Trophoblast cell (in vitro differentiated cells and primary cell): ENCODE measurements at regions not wholly inside any gene's neighbourhood (a gene's known extent, or its start where the extent isn't known, plus 50 kb on each side); places are given as distances from the start of the nearest gene placed in this dataset.

Experiments
- DNase-seq, 2 donors: peaks; one replicate each; pipeline ENCODE4 v3.0.0-alpha.2; 2016
- H2AFZ ChIP-seq: 2 replicates; pipeline ENCODE4 v1.6.1; 2013; ENCODE audit warnings: low read length, moderate library complexity, mild to moderate bottlenecking; ENCODE audit not compliant: insufficient read depth, poor library complexity
- H2AK5ac ChIP-seq: 2 replicates; pipeline ENCODE4 v1.6.1; 2013; ENCODE audit warnings: mild to moderate bottlenecking, low read length
- H2BK120ac ChIP-seq: 2 replicates; pipeline ENCODE4 v1.6.1; 2013; ENCODE audit warnings: low read length, mild to moderate bottlenecking, moderate library complexity; ENCODE audit not compliant: insufficient read depth, poor library complexity
- H2BK12ac ChIP-seq: 2 replicates; pipeline ENCODE4 v1.6.1; 2013; ENCODE audit warnings: mild to moderate bottlenecking, low read length, moderate library complexity
- H2BK5ac ChIP-seq: 2 replicates; pipeline ENCODE4 v1.6.1; 2013; ENCODE audit warnings: low read length, low read depth, moderate library complexity, mild to moderate bottlenecking; ENCODE audit not compliant: poor library complexity
- H3K14ac ChIP-seq: 2 replicates; pipeline ENCODE4 v1.6.1; 2013; ENCODE audit warnings: mild to moderate bottlenecking, low read length
- H3K18ac ChIP-seq: 2 replicates; pipeline ENCODE4 v1.6.1; 2013; ENCODE audit warnings: mild to moderate bottlenecking, low read length
- H3K23ac ChIP-seq: 2 replicates; pipeline ENCODE4 v1.6.1; 2013; ENCODE audit warnings: low read length
- H3K27ac ChIP-seq: 2 replicates; pipeline ENCODE4 v1.5.1; 2013; ENCODE audit warnings: low read depth, mild to moderate bottlenecking, inconsistent platforms, low read length, moderate library complexity
- H3K27me3 ChIP-seq: 2 replicates; pipeline ENCODE4 v1.6.1; 2013; ENCODE audit warnings: inconsistent platforms, mild to moderate bottlenecking, low read length, moderate library complexity; ENCODE audit not compliant: insufficient read depth
- H3K36me3 ChIP-seq, 2 experiments: 1 replicate in 1 of 2; 2 replicates in 1 of 2; pipeline ENCODE4 v1.6.1; 2013; ENCODE audit warnings: low read length in 2 of 2, mild to moderate bottlenecking in 2 of 2, moderate library complexity in 1 of 2; ENCODE audit not compliant: insufficient read depth in 2 of 2, control insufficient read depth in 1 of 2
- H3K4ac ChIP-seq: 2 replicates; pipeline ENCODE4 v1.6.1; 2013; ENCODE audit warnings: low read depth, mild to moderate bottlenecking, low read length, moderate library complexity
- H3K4me1 ChIP-seq, 2 experiments: 1 replicate in 1 of 2; 2 replicates in 1 of 2; pipeline ENCODE4 v1.6.1; 2013; ENCODE audit warnings: low read length in 2 of 2, mild to moderate bottlenecking in 2 of 2, moderate library complexity in 1 of 2; ENCODE audit not compliant: insufficient read depth in 2 of 2, control insufficient read depth in 1 of 2
- H3K4me2 ChIP-seq: 2 replicates; pipeline ENCODE4 v1.6.1; 2013; ENCODE audit warnings: inconsistent platforms, mild to moderate bottlenecking, low read length, moderate library complexity
- H3K4me3 ChIP-seq: 2 replicates; pipeline ENCODE4 v1.5.1; 2013; ENCODE audit warnings: mild to moderate bottlenecking, low read depth, low read length, inconsistent platforms
- H3K79me1 ChIP-seq: one replicate; pipeline ENCODE4 v1.6.1; 2013; ENCODE audit warnings: low read length
- H3K79me2 ChIP-seq: 2 replicates; pipeline ENCODE4 v1.6.1; 2013; ENCODE audit warnings: low read length, mild to moderate bottlenecking; ENCODE audit not compliant: control insufficient read depth, insufficient read depth, poor library complexity
- H3K9ac ChIP-seq: 2 replicates; pipeline ENCODE4 v1.6.1; 2013; ENCODE audit warnings: mild to moderate bottlenecking, low read length
- H3K9me3 ChIP-seq: 2 replicates; pipeline ENCODE4 v1.6.1; 2013; ENCODE audit warnings: low read depth, mild to moderate bottlenecking, control low read depth, inconsistent platforms, low read length; ENCODE audit not compliant: insufficient read depth
- H4K12ac ChIP-seq: 2 replicates; pipeline ENCODE4 v1.6.1; 2013; ENCODE audit warnings: low read depth, mild to moderate bottlenecking, low read length, moderate library complexity
- H4K8ac ChIP-seq: 2 replicates; pipeline ENCODE4 v1.6.1; 2013; ENCODE audit warnings: low read depth, mild to moderate bottlenecking, low read length, moderate library complexity
- H4K91ac ChIP-seq: one replicate; pipeline ENCODE4 v1.6.1; 2013; ENCODE audit warnings: low read depth, mild to moderate bottlenecking, low read length, moderate library complexity
- WGBS: extraction: QIAGEN DNeasy Blood & Tissue Kit; methylation state at CpG from one replicate; pipeline ENCODE4 v1.1.7; 2013; ENCODE audit warnings: missing lambda C conversion rate; ENCODE audit not compliant: insufficient read length, insufficient coverage; ENCODE audit errors: extremely low coverage; 5-methylcytosine and 5-hydroxymethylcytosine counted together

DNA sequence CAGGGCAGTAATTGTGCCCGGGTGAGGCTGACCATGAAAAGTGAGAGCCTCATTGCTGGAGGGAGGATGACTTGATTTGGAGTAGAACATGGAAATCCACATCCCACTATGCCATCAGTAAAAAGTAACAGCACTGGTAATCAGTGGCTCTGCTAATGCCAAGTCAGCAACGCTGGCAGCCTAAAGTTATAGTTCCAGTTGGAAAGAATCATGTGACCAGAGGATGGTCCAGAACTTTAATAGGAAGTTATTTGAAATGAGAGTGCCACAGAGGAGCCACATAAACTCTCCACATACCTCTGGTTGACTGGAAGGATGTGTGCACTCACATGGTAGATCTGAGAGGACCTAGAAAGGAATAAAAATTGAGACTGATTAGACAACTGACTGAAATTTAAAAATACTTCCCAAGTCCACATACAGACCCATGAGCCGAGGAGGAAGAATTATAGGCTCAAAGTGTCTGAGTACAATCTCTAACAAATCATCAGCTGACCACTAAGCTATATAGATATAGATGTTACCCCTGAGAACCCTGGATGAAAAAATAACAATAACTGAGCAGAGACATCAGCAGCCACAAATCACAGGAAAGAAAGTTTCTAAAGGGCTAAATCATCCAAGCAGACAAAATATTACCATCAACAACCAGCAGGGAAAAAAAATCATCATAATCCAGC, 346.8 kb downstream of the STK39 start:
- Histone ChIP-seq H3K4me2 (no peak overlapping the region), H3K9me3 (no peaks in the 10 kb centered on the region), H3K27ac (no peak overlapping the region), H3K9ac (no peak overlapping the region), H2AK5ac (no peak overlapping the region), H3K4me3 (no peak overlapping the region), H3K79me2 (no peaks in the 10 kb centered on the region), H2BK5ac (no peak overlapping the region), H2BK120ac (no peak overlapping the region), H3K23ac (peak overlapping the region; percentile 25), H3K79me1 (no peaks in the 10 kb centered on the region), H4K91ac (no peak overlapping the region), H3K4me1 (no peaks in the 10 kb centered on the region), H4K8ac (no peak overlapping the region), H4K12ac (no peak overlapping the region), H3K36me3 (no peaks in the 10 kb centered on the region), H3K14ac (peak overlapping the region; percentile 37), H2BK12ac (no peak overlapping the region), H2AFZ (no peak overlapping the region), H3K27me3 (no peaks in the 10 kb centered on the region), H3K4ac (no peak overlapping the region), H3K18ac (no peak overlapping the region)
- no peak for DNase-seq
- WGBS: no CpG with 5 or more reads among the region's 3 CpGs

- no CpG with 5 or more reads among the region's 3 CpGs for WGBS
Measured at GRCh38 chr2:167898340-167898739, 349.1 kb downstream of the STK39 start.

GRCh38 chr2:167891841-167892240, 355.6 kb downstream of the STK39 start:
- Histone ChIP-seq H3K36me3 (no peaks in the 10 kb centered on the region), H2BK5ac (no peak overlapping the region), H3K27me3 (no peaks in the 10 kb centered on the region), H2AFZ (no peak overlapping the region), H2AK5ac (no peak overlapping the region), H3K4me3 (no peak overlapping the region), H3K9me3 (no peaks in the 10 kb centered on the region), H3K9ac (no peak overlapping the region), H4K91ac (no peak overlapping the region), H3K23ac (no peak overlapping the region), H2BK12ac (no peak overlapping the region), H2BK120ac (no peak overlapping the region), H4K8ac (no peak overlapping the region), H3K4ac (no peak overlapping the region), H3K79me1 (no peaks in the 10 kb centered on the region), H3K14ac (no peak overlapping the region), H3K79me2 (no peaks in the 10 kb centered on the region), H3K18ac (no peak overlapping the region), H4K12ac (no peak overlapping the region), H3K27ac (no peak overlapping the region), H3K4me1 (no peaks in the 10 kb centered on the region), H3K4me2 (no peak overlapping the region)
- no peak for DNase-seq
- no CpG with 5 or more reads among the region's 5 CpGs for WGBS

More at GRCh38 chr2:167898340-167898739, 349.1 kb downstream of the STK39 start:
- no peak overlapping the region for H3K4ac ChIP-seq
- no peaks in the 10 kb centered on the region for H3K36me3 ChIP-seq
- H3K4me1 ChIP-seq: no peaks in the 10 kb centered on the region
- no peak overlapping the region for H2AFZ ChIP-seq
- H2BK5ac ChIP-seq: no peak overlapping the region
- H3K18ac ChIP-seq: no peak overlapping the region
- no peak overlapping the region for H4K12ac ChIP-seq
- DNase-seq: no peak
- no peak overlapping the region for H3K9ac ChIP-seq
- H2BK120ac ChIP-seq: no peak overlapping the region
- no peak overlapping the region for H3K14ac ChIP-seq
- H3K79me2 ChIP-seq: no peaks in the 10 kb centered on the region
- no peak overlapping the region for H4K8ac ChIP-seq
- no peaks in the 10 kb centered on the region for H3K27me3 ChIP-seq
- no peak overlapping the region for H2AK5ac ChIP-seq
- H2BK12ac ChIP-seq: no peak overlapping the region
- H3K9me3 ChIP-seq: no peaks in the 10 kb centered on the region
- no peak overlapping the region for H4K91ac ChIP-seq
- H3K4me3 ChIP-seq: no peak overlapping the region
- no peak overlapping the region for H3K23ac ChIP-seq
- H3K79me1 ChIP-seq: no peaks in the 10 kb centered on the region
- H3K27ac ChIP-seq: no peak overlapping the region
- no peak overlapping the region for H3K4me2 ChIP-seq

GRCh38 chr2:167890739-167891138, 356.7 kb downstream of the STK39 start:
- no peak overlapping the region for H2BK12ac ChIP-seq
- H4K12ac ChIP-seq: no peak overlapping the region
- WGBS: no CpG with 5 or more reads among the region's 2 CpGs
- no peak overlapping the region for H2AFZ ChIP-seq
- H3K36me3 ChIP-seq: no peaks in the 10 kb centered on the region
- no peaks in the 10 kb centered on the region for H3K4me1 ChIP-seq
- H3K9me3 ChIP-seq: no peaks in the 10 kb centered on the region
- no peak overlapping the region for H3K14ac ChIP-seq
- no peak overlapping the region for H3K23ac ChIP-seq
- H3K27me3 ChIP-seq: no peaks in the 10 kb centered on the region
- H3K4me3 ChIP-seq: no peak overlapping the region
- H3K9ac ChIP-seq: no peak overlapping the region
- no peak overlapping the region for H2AK5ac ChIP-seq
- H4K91ac ChIP-seq: no peak overlapping the region
- DNase-seq: no peak
- no peaks in the 10 kb centered on the region for H3K79me2 ChIP-seq
- H3K4me2 ChIP-seq: no peak overlapping the region
- H4K8ac ChIP-seq: no peak overlapping the region
- H2BK5ac ChIP-seq: no peak overlapping the region
- H3K27ac ChIP-seq: no peak overlapping the region
- no peak overlapping the region for H3K4ac ChIP-seq
- no peaks in the 10 kb centered on the region for H3K79me1 ChIP-seq
- no peak overlapping the region for H3K18ac ChIP-seq
- H2BK120ac ChIP-seq: no peak overlapping the region
